ENCODE measurements at regions not wholly inside any gene's neighbourhood (a gene's known extent, or its start where the extent isn't known, plus 50 kb on each side); places are given as distances from the start of the nearest gene placed in this dataset.

DNA sequence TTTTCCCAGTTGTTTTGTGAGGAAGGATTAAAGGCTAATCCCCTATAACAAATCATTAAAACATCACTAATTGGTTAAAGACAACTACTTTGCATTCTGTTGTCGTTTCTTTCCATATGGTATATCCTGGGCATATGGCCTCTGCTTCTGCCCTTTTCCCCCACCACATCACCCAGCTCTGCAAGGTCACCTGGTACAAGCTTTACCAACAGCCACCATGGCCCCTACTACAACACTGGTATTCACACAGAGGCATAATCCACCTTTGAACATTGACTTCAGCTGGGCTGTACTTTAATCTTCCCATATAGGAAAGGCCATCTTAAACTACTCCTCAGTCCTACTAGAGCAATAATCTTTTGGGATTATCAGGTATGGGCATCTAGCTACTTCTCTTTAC is 866.1 kb downstream of the TLE4 start:
- H3T11ph ChIP-seq (ENCODE audit: low read length): no peak overlapping the region

More for the DNA sequence above, 866.1 kb downstream of the TLE4 start:
- Histone ChIP-seq H2BK5ac (ENCODE audit: insufficient read length, low read length) (no peak overlapping the region), H2BK12ac (ENCODE audit: insufficient read length, low read depth, low read length) (no peak overlapping the region), H4K8ac (replicated peaks; ENCODE audit: insufficient read length, low read depth, low read length) (no peak overlapping the region), H3K9ac (ENCODE audit: extremely low read depth, insufficient read length, low read length) (no peak overlapping the region), H3K4ac (ENCODE audit: low read depth, low read length) (no peak overlapping the region), H2BK20ac (ENCODE audit: low read depth, low read length, poor library complexity, severe bottlenecking) (no peak overlapping the region), H3K79me2 (ENCODE audit: insufficient read depth, low read length) (no peaks in the 10 kb centered on the region), H3K9me3 (ENCODE audit: control insufficient read depth, low read depth, low read length) (no peaks in the 10 kb centered on the region), H4K91ac (ENCODE audit: insufficient read length, low read depth, low read length) (no peak overlapping the region), H3K14ac (ENCODE audit: insufficient read depth, low read length) (no peak overlapping the region), H2BK120ac (ENCODE audit: low read depth, low read length, poor library complexity, severe bottlenecking) (no peak overlapping the region), H3K27me3 (ENCODE audit: insufficient read depth, low read length) (no peaks in the 10 kb centered on the region), H3K23ac (ENCODE audit: insufficient read length, low read depth, low read length) (no peak overlapping the region), H2AK5ac (ENCODE audit: insufficient read length, low read length) (no peak overlapping the region), H2AFZ (ENCODE audit: low read length) (no peak overlapping the region), H4K5ac (ENCODE audit: insufficient read length, low read depth, low read length) (no peak overlapping the region), H2BK15ac (ENCODE audit: low read depth, low read length) (no peak overlapping the region), H3K27ac (ENCODE audit: insufficient read length, low read depth, low read length) (no peak overlapping the region), H3K56ac (ENCODE audit: insufficient read length, low read depth, low read length) (no peak overlapping the region), H3K23me2 (ENCODE audit: insufficient read length, low read depth, low read length, poor library complexity, severe bottlenecking) (no peaks in the 10 kb centered on the region), H3K79me1 (ENCODE audit: insufficient read depth, low read depth, low read length, poor library complexity, severe bottlenecking) (no peaks in the 10 kb centered on the region), H3K18ac (ENCODE audit: insufficient read length, low read depth, low read length) (no peak overlapping the region), H4K20me1 (ENCODE audit: control insufficient read depth, insufficient read depth, insufficient read length) (no peaks in the 10 kb centered on the region), H3K4me1 (ENCODE audit: insufficient read depth, low read length) (no peaks in the 10 kb centered on the region), H3K4me2 (ENCODE audit: insufficient read depth, insufficient read length, low read length) (no peak overlapping the region)
- Mint-ChIP-seq H3K4me3 (no peak overlapping the region), H3K9me3 (no peaks in the 10 kb centered on the region), H3K27ac (no peak overlapping the region), H3K36me3 (ENCODE audit: insufficient read depth in 1 of 3, low read depth in 3 of 3) (no peaks in the 10 kb centered on the region), H3K4me1 (peaks cover 0 to 5% of the 10 kb centered on the region in 2 experiments; a peak in 2 of 4 replicates), H3K27me3 (ENCODE audit: low read depth) (no peaks in the 10 kb centered on the region)
- DNase-seq: no peak
- TF ChIP-seq, protein P1, sequence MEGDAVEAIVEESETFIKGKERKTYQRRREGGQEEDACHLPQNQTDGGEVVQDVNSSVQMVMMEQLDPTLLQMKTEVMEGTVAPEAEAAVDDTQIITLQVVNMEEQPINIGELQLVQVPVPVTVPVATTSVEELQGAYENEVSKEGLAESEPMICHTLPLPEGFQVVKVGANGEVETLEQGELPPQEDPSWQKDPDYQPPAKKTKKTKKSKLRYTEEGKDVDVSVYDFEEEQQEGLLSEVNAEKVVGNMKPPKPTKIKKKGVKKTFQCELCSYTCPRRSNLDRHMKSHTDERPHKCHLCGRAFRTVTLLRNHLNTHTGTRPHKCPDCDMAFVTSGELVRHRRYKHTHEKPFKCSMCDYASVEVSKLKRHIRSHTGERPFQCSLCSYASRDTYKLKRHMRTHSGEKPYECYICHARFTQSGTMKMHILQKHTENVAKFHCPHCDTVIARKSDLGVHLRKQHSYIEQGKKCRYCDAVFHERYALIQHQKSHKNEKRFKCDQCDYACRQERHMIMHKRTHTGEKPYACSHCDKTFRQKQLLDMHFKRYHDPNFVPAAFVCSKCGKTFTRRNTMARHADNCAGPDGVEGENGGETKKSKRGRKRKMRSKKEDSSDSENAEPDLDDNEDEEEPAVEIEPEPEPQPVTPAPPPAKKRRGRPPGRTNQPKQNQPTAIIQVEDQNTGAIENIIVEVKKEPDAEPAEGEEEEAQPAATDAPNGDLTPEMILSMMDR (conservative IDR thresholded peaks at IDR 0.05): no peak
- no CpG with 5 or more reads among the region's 1 CpG for WGBS (ENCODE audit: extremely low coverage, insufficient read length, low lambda C conversion rate)

All from H9 (cell line).